ENCODE measurements at regions not wholly inside any gene's neighbourhood (a gene's known extent, or its start where the extent isn't known, plus 50 kb on each side); places are given as distances from the start of the nearest gene placed in this dataset.

DNA sequence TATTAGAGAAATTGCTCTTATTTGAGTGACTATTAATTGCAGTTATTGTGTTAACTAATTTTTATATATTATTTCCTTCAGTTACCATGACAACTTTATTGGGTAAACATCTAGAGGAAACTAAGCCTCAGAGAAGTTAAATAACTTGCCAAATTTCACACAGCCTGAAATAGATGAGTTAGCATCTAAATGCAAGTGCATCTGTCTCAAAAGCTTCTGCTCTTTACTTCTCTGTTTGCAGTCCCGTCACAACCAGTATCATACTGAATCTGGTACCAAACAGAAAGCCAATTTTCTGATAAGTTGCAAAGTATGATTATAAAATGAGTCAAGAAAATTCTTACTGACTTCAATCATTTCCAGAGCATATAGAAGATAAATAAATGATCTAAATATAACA is 1544.9 kb upstream of the PCDH7 start:
- no peaks in the 10 kb centered on the region for H3K27me3 ChIP-seq (ENCODE audit: control insufficient read depth, insufficient read depth, low read length)
- DNase-seq (ENCODE audit: low read depth), result no peak
- H3K4me3 ChIP-seq (ENCODE audit: low read depth, low read length), result no peak overlapping the region
- H3K36me3 ChIP-seq (ENCODE audit: control insufficient read depth, insufficient read depth, low read length), result no peaks in the 10 kb centered on the region
- TF ChIP-seq, protein P1, sequence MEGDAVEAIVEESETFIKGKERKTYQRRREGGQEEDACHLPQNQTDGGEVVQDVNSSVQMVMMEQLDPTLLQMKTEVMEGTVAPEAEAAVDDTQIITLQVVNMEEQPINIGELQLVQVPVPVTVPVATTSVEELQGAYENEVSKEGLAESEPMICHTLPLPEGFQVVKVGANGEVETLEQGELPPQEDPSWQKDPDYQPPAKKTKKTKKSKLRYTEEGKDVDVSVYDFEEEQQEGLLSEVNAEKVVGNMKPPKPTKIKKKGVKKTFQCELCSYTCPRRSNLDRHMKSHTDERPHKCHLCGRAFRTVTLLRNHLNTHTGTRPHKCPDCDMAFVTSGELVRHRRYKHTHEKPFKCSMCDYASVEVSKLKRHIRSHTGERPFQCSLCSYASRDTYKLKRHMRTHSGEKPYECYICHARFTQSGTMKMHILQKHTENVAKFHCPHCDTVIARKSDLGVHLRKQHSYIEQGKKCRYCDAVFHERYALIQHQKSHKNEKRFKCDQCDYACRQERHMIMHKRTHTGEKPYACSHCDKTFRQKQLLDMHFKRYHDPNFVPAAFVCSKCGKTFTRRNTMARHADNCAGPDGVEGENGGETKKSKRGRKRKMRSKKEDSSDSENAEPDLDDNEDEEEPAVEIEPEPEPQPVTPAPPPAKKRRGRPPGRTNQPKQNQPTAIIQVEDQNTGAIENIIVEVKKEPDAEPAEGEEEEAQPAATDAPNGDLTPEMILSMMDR (IDR thresholded peaks at IDR 0.05; ENCODE audit: insufficient read depth, low read length, poor library complexity, severe bottlenecking), result no peak

DNA sequence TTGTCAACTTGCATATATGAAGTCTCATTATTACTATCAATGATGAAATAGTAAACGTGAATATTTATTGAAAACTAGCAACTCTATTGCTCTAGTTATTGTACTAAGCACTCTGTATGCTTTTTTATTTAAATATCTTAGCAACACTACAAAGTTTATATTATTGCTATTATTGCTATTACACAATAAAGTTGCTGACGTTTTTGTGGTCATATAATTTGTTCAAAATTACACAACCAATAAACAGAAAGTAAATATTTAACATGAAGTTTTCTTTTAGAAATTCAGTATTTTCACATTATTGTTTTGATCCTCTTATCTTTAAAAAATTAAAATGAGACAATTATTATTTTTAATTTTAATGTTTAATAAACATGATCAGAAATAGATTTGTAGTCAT is 1521.1 kb upstream of the PCDH7 start:
- TF ChIP-seq, protein P1 (IDR thresholded peaks at IDR 0.05; ENCODE audit: insufficient read depth, low read length, poor library complexity, severe bottlenecking), result no peak
- DNase-seq (ENCODE audit: low read depth), result no peak
- no peaks in the 10 kb centered on the region for H3K36me3 ChIP-seq (ENCODE audit: control insufficient read depth, insufficient read depth, low read length)
- H3K4me3 ChIP-seq (ENCODE audit: low read depth, low read length), result no peak overlapping the region
- H3K27me3 ChIP-seq (ENCODE audit: control insufficient read depth, insufficient read depth, low read length), result no peaks in the 10 kb centered on the region

DNA sequence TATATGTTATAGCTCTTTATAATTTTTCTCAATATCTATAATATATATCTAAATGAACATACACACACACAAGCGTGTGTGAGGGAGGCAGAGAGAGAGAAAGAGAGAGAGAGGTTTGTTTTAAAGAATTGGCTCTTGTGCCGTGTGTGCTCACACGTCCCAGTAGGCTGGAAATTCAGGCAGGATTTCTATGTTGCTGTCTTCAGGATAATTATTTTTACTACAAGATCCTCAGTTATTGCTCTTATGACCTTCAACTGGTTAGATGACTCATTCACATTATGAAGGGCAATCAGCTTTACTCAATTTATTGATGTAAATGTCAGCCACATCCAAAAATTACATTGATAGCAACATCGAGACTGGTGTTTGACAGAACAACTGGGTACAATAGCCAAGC is 1520.7 kb upstream of the PCDH7 start:
- Histone ChIP-seq H3K4me3 (ENCODE audit: low read depth, low read length) (no peak overlapping the region), H3K36me3 (ENCODE audit: control insufficient read depth, insufficient read depth, low read length) (no peaks in the 10 kb centered on the region), H3K27me3 (ENCODE audit: control insufficient read depth, insufficient read depth, low read length) (no peaks in the 10 kb centered on the region)
- TF ChIP-seq, protein P1 (IDR thresholded peaks at IDR 0.05; ENCODE audit: insufficient read depth, low read length, poor library complexity, severe bottlenecking), result no peak
- DNase-seq (ENCODE audit: low read depth), result no peak

GRCh38 chr4:29213020-29213419 is 1507.1 kb upstream of the PCDH7 start:
- H3K4me3 ChIP-seq (ENCODE audit: low read depth, low read length), result no peak overlapping the region
- H3K27me3 ChIP-seq (ENCODE audit: control insufficient read depth, insufficient read depth, low read length), result no peaks in the 10 kb centered on the region
- no peaks in the 10 kb centered on the region for H3K36me3 ChIP-seq (ENCODE audit: control insufficient read depth, insufficient read depth, low read length)
- no peak for DNase-seq (ENCODE audit: low read depth)
- TF ChIP-seq, protein P1 (IDR thresholded peaks at IDR 0.05; ENCODE audit: insufficient read depth, low read length, poor library complexity, severe bottlenecking), result no peak

DNA sequence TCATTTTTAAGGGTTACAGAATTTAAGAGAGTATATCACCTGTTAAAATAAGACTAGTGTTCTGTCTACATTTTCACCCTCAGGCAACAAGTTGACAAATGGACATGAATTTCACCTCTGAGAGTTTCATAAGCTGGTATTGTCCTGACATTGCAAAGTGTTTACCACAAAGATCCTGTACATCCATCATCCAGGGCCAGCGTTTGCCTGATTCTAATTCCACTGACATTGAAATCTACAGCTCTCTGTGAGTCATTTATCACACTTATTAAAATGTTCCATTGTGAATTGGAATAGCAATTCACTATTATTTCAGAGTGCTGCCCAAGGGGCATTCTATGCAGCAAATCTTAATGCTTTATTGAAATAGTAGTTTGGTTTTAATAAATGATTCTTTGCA is 1499.4 kb upstream of the PCDH7 start:
- H3K27me3 ChIP-seq (ENCODE audit: control insufficient read depth, insufficient read depth, low read length), result no peaks in the 10 kb centered on the region
- TF ChIP-seq, protein P1 (IDR thresholded peaks at IDR 0.05; ENCODE audit: insufficient read depth, low read length, poor library complexity, severe bottlenecking), result no peak
- no peaks in the 10 kb centered on the region for H3K36me3 ChIP-seq (ENCODE audit: control insufficient read depth, insufficient read depth, low read length)
- no peak overlapping the region for H3K4me3 ChIP-seq (ENCODE audit: low read depth, low read length)
- no peak for DNase-seq (ENCODE audit: low read depth)

DNA sequence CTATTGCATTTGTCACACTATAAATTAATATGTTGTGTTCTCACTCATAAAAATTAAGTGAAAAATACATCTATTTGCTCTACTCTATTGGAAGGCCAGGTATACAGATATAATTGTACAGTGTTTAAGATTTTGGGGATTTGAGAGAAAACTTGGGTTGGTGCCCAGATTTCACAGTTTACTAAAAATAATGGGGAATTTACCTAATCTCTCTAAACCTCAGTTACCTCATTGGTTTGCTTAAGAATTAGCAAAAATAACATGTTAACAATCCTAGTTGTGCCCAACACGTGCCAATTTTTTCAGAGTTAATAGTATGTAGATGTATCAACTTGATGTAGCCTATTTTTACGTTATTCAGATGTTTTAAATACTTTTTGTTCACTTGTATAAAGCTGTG is 1495.3 kb upstream of the PCDH7 start:
- no peaks in the 10 kb centered on the region for H3K27me3 ChIP-seq (ENCODE audit: control insufficient read depth, insufficient read depth, low read length)
- H3K36me3 ChIP-seq (ENCODE audit: control insufficient read depth, insufficient read depth, low read length), result no peaks in the 10 kb centered on the region
- H3K4me3 ChIP-seq (ENCODE audit: low read depth, low read length), result no peak overlapping the region
- TF ChIP-seq, protein P1 (IDR thresholded peaks at IDR 0.05; ENCODE audit: insufficient read depth, low read length, poor library complexity, severe bottlenecking), result no peak
- DNase-seq (ENCODE audit: low read depth), result no peak
